Limb (tissue), 2 donors: ENCODE measurements at regions not wholly inside any gene's neighbourhood (a gene's known extent, or its start where the extent isn't known, plus 50 kb on each side); places are given as distances from the start of the nearest gene placed in this dataset.
"Not testable (repeated sequence)": the region's sequence is repeated elsewhere in the genome, so short reads cannot be mapped to it uniquely, and the experiment has no call there.

Experiments used
- DNase-seq, 2 donors: peaks; one replicate each; pipeline ENCODE4 v3.0.0-alpha.2; 2016; ENCODE audit errors: extremely low spot score in 2 of 2

- DNase-seq = no peak
Observed at GRCh38 chr11:82536706-82537105, 197.0 kb downstream of the FAM181B start.

- no peak for DNase-seq
Observed at GRCh38 chr11:82533628-82534327, 199.9 kb downstream of the FAM181B start.

DNA sequence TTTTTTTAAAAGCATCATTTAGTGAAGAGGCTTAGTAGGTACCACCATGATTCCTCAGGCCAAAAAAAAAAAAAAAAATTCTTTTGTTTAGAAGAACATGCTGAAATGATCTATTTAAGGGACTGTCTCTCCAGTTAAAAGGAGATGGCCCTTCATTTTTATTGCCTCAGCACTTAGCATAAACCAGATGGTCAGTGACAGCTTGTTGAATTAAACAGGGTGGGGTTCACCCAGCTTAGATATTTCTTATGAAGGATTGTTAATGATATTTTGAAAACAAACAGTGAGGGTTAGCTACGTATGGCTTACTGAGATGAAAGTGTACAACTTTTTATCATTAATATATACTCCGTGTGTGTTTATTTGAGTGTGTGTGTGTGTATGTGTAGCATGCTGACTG, 203.7 kb downstream of the FAM181B start:
- no peak for DNase-seq

DNA sequence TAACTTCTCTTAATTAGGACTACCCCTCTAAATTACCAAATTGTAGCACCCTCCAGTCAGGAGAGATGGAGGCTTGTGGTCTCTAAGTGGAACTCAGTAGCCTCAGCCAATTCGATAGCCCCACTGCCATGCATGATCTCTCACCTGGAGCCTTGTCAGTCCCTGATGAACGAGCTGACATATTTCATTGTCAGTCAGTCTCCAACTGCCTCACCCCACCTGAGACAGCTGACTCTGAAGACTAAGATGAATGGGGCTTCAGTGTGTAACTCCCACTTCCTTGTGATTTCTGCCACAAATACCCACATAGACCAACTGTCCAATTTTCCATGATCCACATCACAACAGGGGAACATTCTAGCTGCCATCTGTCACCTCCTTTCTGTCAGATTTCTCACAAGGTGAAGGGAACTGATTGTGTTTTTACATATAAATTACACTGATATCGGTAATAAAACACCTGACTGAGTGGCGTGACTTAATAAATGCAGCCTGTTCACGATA, 206.5 kb downstream of the FAM181B start:
- DNase-seq = no peak

GRCh38 chr11:82523141-82523540, 210.5 kb downstream of the FAM181B start:
- DNase-seq = peak in 1 of 2 donors; percentile 46

GRCh38 chr11:82521427-82521826, 212.2 kb downstream of the FAM181B start:
- DNase-seq = peak in 1 of 2 donors; percentile 42

DNA sequence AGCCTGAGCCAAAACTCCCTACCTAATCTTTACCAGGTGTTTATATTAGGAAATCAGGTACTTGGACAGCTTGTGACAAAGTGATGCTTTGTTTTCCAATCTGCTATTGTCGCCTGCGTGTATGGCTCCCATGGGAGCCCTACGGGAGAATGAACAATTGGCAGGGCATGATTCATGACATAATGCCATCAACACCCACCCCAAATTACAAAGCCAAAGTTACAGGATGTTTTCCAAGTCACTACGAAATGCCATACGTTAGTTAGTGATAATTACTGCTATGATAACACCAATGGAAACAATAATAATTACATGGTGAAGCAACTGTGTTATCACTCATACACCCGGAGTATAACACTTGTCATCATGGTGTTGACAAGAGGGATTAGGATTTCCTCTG, 226.4 kb downstream of the FAM181B start:
- no peak for DNase-seq

GRCh38 chr11:82505379-82505778, 228.3 kb downstream of the FAM181B start:
- DNase-seq = no peak

DNA sequence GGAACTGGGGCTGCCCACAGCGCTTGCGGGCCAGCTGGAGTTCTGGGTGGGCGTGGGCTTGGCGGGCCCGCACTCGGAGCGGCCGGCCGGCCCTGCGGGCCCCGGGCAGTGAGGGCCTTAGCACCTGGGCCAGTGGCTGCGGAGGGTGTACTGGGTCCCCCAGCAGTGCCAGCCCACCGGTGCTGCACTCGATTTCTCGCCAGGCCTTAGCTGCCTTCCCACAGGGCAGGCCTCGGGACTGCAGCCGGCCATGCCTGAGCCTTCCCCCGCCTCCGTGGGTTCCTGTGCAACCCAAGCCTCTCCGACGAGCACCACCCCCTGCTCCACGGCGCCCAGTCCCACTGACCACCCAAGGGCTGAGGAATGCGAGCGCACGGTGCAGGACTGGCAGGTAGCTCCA, 232.5 kb downstream of the FAM181B start:
- not testable (repeated sequence) for DNase-seq

GRCh38 chr11:82494988-82495432, 238.7 kb downstream of the FAM181B start:
- DNase-seq = no peak

DNA sequence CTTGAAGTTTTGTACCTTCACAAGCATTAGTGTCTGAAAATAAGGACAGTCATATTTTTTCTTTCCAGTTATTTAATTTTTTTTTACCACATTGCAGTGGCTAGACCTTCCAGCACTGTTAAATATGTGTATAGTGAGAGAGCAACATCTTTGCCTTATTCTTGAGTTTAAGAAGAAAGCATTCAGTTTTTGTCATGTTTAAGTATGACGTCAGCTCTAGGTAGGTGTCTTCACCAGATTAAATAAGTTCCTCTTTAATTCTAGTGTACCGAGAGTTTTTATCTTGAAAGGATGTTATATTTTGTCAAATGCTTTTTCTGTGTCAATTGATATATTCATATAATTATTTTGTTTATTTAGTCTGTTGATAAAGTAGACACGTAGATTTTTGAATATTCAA, 258.8 kb downstream of the FAM181B start:
- no peak for DNase-seq

DNA sequence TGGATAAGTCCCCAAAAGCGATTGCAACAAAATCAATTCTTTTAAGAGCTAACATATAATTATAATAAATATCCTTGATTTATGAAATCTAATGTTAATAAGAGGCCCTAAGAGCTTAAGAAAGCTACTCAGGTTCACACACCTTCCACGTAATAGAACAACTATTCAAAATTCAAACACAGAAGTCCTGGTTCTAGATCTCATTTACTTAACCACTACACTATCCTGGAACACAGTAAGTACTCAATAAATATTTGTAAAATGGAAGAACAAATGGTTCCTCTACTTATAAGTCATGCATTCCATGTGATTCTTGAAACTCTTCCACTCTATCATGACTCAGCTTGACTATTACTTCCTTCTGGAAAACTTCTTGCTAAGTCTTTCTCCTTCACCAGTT, 268.2 kb downstream of the FAM181B start:
- no peak for DNase-seq

DNA sequence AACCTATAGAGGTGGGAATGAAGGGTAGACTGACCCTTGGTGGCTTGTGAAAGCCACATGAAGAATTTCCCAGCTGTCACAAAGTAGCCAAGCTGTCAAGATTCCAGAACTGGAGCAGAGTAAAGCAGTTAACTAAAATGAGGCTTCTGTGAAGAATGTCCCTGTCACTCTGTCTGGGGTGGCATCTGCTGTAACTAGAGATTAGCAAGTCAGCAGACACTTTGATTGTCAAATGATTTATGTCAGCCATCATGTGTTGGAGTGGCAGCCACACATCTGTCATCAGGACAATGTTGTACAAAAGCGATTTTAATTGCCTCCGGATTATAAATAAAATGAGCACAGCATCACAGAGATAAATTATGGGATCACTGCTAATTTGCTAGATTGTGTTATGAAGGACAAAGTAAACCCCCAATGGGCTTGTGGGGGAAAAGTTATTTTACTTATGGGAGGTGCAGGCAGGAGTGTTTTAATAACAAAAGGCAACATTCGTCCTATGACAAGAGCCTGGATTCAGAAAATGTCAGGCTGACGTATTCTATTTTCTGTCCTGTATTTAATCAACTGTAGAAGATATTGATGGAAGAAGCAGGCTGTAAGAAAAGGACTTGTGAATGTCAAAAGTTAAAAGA, 270.9 kb downstream of the FAM181B start:
- DNase-seq = no peak

- DNase-seq = no peak
Observed at GRCh38 chr11:82458761-82459160, 274.9 kb downstream of the FAM181B start.

- DNase-seq = no peak
Observed at GRCh38 chr11:82458147-82458546, 275.5 kb downstream of the FAM181B start.

GRCh38 chr11:82450996-82451395, 282.7 kb downstream of the FAM181B start:
- DNase-seq = no peak

GRCh38 chr11:82406611-82407010, 327.1 kb downstream of the FAM181B start:
- DNase-seq = no peak

- DNase-seq = no peak
Observed at GRCh38 chr11:82405421-82405820, 328.2 kb downstream of the FAM181B start.

DNA sequence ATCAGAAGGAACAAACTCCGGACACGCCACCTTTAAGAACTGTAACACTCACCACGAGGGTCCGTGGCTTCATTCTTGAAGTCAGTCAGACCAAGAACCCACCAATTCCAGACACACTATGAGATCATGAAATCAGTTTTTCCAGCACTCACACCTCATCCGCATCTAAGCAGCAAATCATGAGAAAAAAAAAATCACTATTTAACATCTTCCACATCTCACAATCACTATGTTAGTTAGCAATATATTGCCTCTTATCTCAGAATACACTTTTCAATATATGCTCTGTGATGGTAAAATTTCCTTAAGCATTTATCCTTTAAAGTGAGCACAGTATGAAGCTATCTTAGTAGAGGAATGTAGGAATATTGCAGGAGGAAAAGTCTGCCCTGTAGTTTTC, 328.7 kb downstream of the FAM181B start:
- no peak for DNase-seq

DNA sequence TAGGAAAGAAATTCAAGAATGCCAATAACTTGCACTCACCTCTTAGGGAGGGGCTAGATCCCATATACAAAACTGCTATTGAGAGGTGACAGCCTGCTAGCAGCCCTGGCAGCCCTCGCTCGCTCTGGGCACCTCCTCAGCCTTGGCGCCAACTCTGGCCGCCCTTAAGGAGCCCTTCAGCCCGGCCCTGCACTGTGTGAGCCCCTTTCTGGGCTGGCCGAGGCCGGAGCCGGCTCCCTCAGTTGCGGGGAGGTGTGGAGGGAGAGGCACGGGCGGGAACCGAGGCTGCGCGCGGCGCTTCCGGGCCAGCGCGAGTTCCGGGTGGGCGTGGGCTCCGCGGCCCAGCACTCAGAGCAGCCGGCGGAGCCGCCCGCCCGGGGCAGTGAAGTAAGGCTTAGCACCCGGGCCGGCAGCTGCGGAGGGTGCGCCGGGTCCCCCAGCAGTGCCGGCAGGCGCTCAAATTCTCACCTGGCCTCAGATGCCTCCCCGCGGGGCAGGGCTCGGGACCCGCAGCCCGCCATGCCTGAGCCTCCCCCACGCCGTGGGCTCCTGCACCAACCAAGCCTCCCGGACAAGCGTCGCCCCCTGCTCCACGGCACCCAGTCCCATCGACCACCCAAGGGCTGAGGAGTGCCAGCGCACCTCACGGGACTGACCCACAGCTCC, 329.9 kb downstream of the FAM181B start:
- no peak for DNase-seq

DNA sequence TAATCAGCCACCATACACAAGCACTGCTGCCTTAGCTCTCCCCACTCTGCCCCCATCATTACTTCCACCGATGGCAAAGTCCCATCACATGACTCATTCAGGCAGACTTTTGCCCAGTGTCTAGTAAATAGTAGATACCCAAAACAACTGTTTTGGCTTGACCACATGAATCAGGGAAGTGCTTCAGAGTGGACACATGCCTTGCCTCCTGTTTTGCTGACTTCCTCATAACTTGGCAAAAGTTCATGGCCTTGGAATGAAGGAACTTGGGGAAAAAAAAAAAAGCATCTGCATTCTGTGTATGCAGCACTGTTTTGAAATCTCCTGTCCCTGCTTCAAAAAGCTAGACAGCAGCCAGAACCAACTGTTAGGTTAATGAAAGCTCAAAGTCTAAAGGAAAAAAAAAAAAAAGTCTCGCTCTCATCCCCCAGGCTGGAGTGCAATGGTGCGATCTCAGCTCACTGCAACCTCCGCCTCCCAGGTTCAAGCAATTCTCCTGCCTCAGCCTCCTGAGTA, 335.3 kb downstream of the FAM181B start:
- no peak for DNase-seq

DNA sequence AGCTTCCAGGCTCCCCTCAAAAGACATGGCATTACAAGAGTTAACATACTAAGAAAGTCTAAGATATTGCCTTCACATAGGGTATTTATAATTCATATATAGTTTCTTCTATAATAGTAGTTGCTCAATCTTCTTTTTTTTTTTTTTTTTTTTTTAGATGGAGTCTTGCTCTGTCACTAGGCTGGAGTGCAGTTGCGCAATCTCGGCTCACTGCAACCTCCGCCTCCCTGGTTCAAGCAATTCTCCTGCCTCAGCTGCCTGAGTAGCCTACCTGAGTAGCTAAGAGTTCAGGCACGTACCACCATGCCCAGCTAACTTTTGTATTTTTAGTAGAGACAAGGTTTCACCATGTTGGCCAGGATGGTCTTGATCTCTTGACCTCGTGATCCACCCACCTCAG, 337.0 kb downstream of the FAM181B start:
- not testable (repeated sequence) for DNase-seq
